H1 (cell line): ENCODE measurements at regions not wholly inside any gene's neighbourhood (a gene's known extent, or its start where the extent isn't known, plus 50 kb on each side); places are given as distances from the start of the nearest gene placed in this dataset.

Source experiments
- CTCF ChIA-PET: fragments of 300-600 bp; sonication (Branson Sonifier 250); formaldehyde crosslinking; loops from one replicate; lab custom pipeline; 2021; ENCODE audit not compliant: partially characterized antibody; lab: Charles Lee
- POLR2A ChIA-PET: fragments of 300-600 bp; sonication (Branson Sonifier 250); formaldehyde crosslinking; loops from one replicate; lab custom pipeline; 2021; ENCODE audit warnings: inconsistent platforms; ENCODE audit not compliant: partially characterized antibody; lab: Charles Lee
- DNase-seq, 2 experiments: peaks; one replicate each; pipeline versions ENCODE4 v3.0.0 to v3.0.0-alpha.2; 2010 to 2022; ENCODE audit warnings: low spot score in 2 of 2, low read depth in 1 of 2, mixed read lengths in 1 of 2
- FAIRE-seq: peaks from 2 replicates; lab custom pipeline; 2011; peaks lifted over from hg19 to GRCh38; lab: Jason Lieb, UNC
- H2AFZ ChIP-seq: 2 replicates; pipeline ENCODE4 v1.8.1; 2012; ENCODE audit warnings: low read length, inconsistent platforms
- H2AK5ac ChIP-seq: 2 replicates; pipeline ENCODE4 v1.6.1; 2013; ENCODE audit warnings: low read depth, low read length
- H2BK120ac ChIP-seq: replicated peaks from 2 replicates; pipeline ENCODE3; 2013; ENCODE audit warnings: low read depth, low read length, inconsistent platforms
- H2BK12ac ChIP-seq: 2 replicates; pipeline ENCODE4 v1.6.1; 2013; ENCODE audit warnings: low read depth, low read length
- H2BK15ac ChIP-seq: 2 replicates; pipeline ENCODE4 v1.6.1; 2013; ENCODE audit warnings: low read length
- H2BK20ac ChIP-seq: 2 replicates; pipeline ENCODE4 v1.6.1; 2013; ENCODE audit warnings: low read length
- H2BK5ac ChIP-seq: 2 replicates; pipeline ENCODE4 v1.6.1; 2013; ENCODE audit warnings: low read depth, low read length
- H3K14ac ChIP-seq: 2 replicates; pipeline ENCODE4 v1.6.1; 2013; ENCODE audit warnings: inconsistent platforms; ENCODE audit not compliant: insufficient read length
- H3K18ac ChIP-seq: 2 replicates; pipeline ENCODE4 v1.6.1; 2013; ENCODE audit warnings: low read length; ENCODE audit errors: extremely low read depth
- H3K23ac ChIP-seq: 2 replicates; pipeline ENCODE4 v1.6.1; 2013; ENCODE audit warnings: inconsistent platforms; ENCODE audit not compliant: insufficient read length
- H3K23me2 ChIP-seq: 2 replicates; pipeline ENCODE4 v1.6.1; 2013; ENCODE audit warnings: low read depth, low read length
- H3K27ac ChIP-seq: 2 replicates; pipeline ENCODE4 v1.6.1; 2011; ENCODE audit warnings: low read depth, low read length, inconsistent platforms
- H3K27me3 ChIP-seq, 4 experiments: replicated peaks in 1 of 4; 1 replicate in 1 of 4; 2 replicates in 3 of 4; pipeline versions ENCODE4 v1.6.1 to v1.8.1; 2011 to 2013; ENCODE audit warnings: low read length in 3 of 4, mild to moderate bottlenecking in 3 of 4, inconsistent platforms in 2 of 4, mixed read lengths in 2 of 4, moderate library complexity in 1 of 4; ENCODE audit not compliant: control insufficient read depth in 3 of 4, insufficient read depth in 3 of 4; ENCODE audit errors: extremely low read depth in 1 of 4
- H3K36me3 ChIP-seq, 4 experiments: 2 replicates each; pipeline versions ENCODE4 v1.6.1 to v1.8.1; 2011 to 2013; ENCODE audit warnings: mild to moderate bottlenecking in 4 of 4, low read length in 3 of 4, moderate library complexity in 2 of 4, control low read depth in 1 of 4, inconsistent platforms in 1 of 4; ENCODE audit not compliant: insufficient read depth in 4 of 4, control insufficient read depth in 2 of 4
- H3K4ac ChIP-seq: replicated peaks from 2 replicates; pipeline ENCODE3; 2013; ENCODE audit warnings: low read length, low read depth, mixed read lengths, inconsistent platforms; ENCODE audit not compliant: insufficient read length
- H3K4me1 ChIP-seq, 4 experiments: replicated peaks in 1 of 4; 1 replicate in 1 of 4; 2 replicates in 3 of 4; pipeline versions ENCODE4 v1.6.1 to v1.8.1; 2011 to 2013; ENCODE audit warnings: low read length in 3 of 4, inconsistent platforms in 2 of 4, mixed read lengths in 1 of 4; ENCODE audit not compliant: insufficient read depth in 4 of 4, control insufficient read depth in 3 of 4
- H3K4me2 ChIP-seq, 2 experiments: 2 replicates each; pipeline versions ENCODE4 v1.6.1 to v1.8.1; 2011 to 2013; ENCODE audit warnings: low read depth in 2 of 2, low read length in 2 of 2, control low read depth in 1 of 2, inconsistent platforms in 1 of 2, mild to moderate bottlenecking in 1 of 2; ENCODE audit not compliant: insufficient read depth in 1 of 2
- H3K4me3 ChIP-seq, 4 experiments: fragments of 200-600, 300-600 bp in 1 of 4; sonication (generic), shearing (Covaris generic), sonication (Bioruptor Twin) in 1 of 4; 2 replicates each; pipeline versions ENCODE4 v1.5.1 to v1.8.1; 2011 to 2016; ENCODE audit warnings: low read length in 4 of 4, low read depth in 3 of 4, control low read depth in 2 of 4, inconsistent platforms in 2 of 4, mild to moderate bottlenecking in 2 of 4, mixed read lengths in 1 of 4, moderate library complexity in 1 of 4; ENCODE audit not compliant: insufficient read depth in 2 of 4; ENCODE audit errors: extremely low read depth in 1 of 4
- H3K56ac ChIP-seq: replicated peaks from 2 replicates; pipeline ENCODE3; 2013; ENCODE audit warnings: low read depth, mild to moderate bottlenecking, mixed read lengths, low read length, inconsistent platforms; ENCODE audit not compliant: insufficient read length
- H3K79me1 ChIP-seq: 2 replicates; pipeline ENCODE4 v1.6.1; 2013; ENCODE audit warnings: low read depth, low read length, control low read depth
- H3K79me2 ChIP-seq, 2 experiments: 2 replicates each; pipeline versions ENCODE4 v1.6.1 to v1.8.1; 2012 to 2013; ENCODE audit warnings: low read length in 2 of 2, mild to moderate bottlenecking in 2 of 2, inconsistent platforms in 1 of 2; ENCODE audit not compliant: insufficient read depth in 2 of 2, control insufficient read depth in 1 of 2
- H3K9ac ChIP-seq, 4 experiments: replicated peaks in 1 of 4; 1 replicate in 1 of 4; 2 replicates in 3 of 4; pipeline versions ENCODE4 v1.6.1 to v1.8.1; 2011 to 2013; ENCODE audit warnings: low read depth in 3 of 4, low read length in 3 of 4, control low read depth in 2 of 4, mild to moderate bottlenecking in 2 of 4, moderate library complexity in 2 of 4, inconsistent platforms in 1 of 4; ENCODE audit errors: extremely low read depth in 1 of 4
- H3K9me3 ChIP-seq, 2 experiments: 2 replicates each; pipeline versions ENCODE4 v1.6.1 to v1.8.1; 2012 to 2013; ENCODE audit warnings: mild to moderate bottlenecking in 2 of 2, moderate library complexity in 2 of 2, control low read depth in 1 of 2, inconsistent platforms in 1 of 2, low read depth in 1 of 2, low read length in 1 of 2, mixed read lengths in 1 of 2; ENCODE audit not compliant: insufficient read depth in 2 of 2
- H4K20me1 ChIP-seq, 2 experiments: replicated peaks in 1 of 2; 2 replicates each; pipeline versions ENCODE3 to v1.8.1; 2011 to 2013; ENCODE audit warnings: inconsistent platforms in 2 of 2, low read length in 2 of 2, mild to moderate bottlenecking in 1 of 2; ENCODE audit not compliant: insufficient read depth in 2 of 2, control insufficient read depth in 1 of 2
- H4K5ac ChIP-seq: 2 replicates; pipeline ENCODE4 v1.6.1; 2013; ENCODE audit warnings: low read length, low read depth, mixed read lengths, inconsistent platforms; ENCODE audit not compliant: insufficient read length
- H4K8ac ChIP-seq: 2 replicates; pipeline ENCODE4 v1.8.0; 2013; ENCODE audit warnings: mild to moderate bottlenecking, moderate library complexity, low read length, inconsistent platforms; ENCODE audit not compliant: insufficient read depth; ENCODE audit errors: extremely low read depth
- H4K91ac ChIP-seq: replicated peaks from 2 replicates; pipeline ENCODE3; 2013; ENCODE audit warnings: low read length, mixed read lengths, inconsistent platforms; ENCODE audit not compliant: insufficient read length
- CBX8 ChIP-seq: fragments of 300-800, 300-1000 bp; sonication (generic); IDR thresholded peaks from 2 replicates; pipeline ENCODE4 v1.7.1; 2016; ENCODE audit warnings: low read depth, low read length, borderline replicate concordance
- CREB1 ChIP-seq: IDR thresholded peaks from 2 replicates; pipeline ENCODE4 v1.6.1; 2012; ENCODE audit warnings: inconsistent platforms
- EP300 ChIP-seq, 2 experiments: IDR thresholded peaks; 1 replicate in 1 of 2; 2 replicates in 1 of 2; pipeline ENCODE4 v1.6.1; 2011 to 2012; ENCODE audit warnings: low read depth in 2 of 2, low read length in 2 of 2, mild to moderate bottlenecking in 2 of 2, borderline replicate concordance in 1 of 2, inconsistent platforms in 1 of 2, moderate library complexity in 1 of 2
- FOSL1 ChIP-seq: IDR thresholded peaks from 2 replicates; pipeline ENCODE4 v1.6.1; 2011; ENCODE audit warnings: mild to moderate bottlenecking, low read depth, low read length, moderate library complexity; ENCODE audit not compliant: insufficient read depth
- GTF2F1 ChIP-seq: IDR thresholded peaks from 2 replicates; pipeline ENCODE4 v1.6.1; 2012; ENCODE audit warnings: low read depth, low read length, improper control_type of control experiment, borderline replicate concordance
- JUN ChIP-seq: IDR thresholded peaks from 2 replicates; pipeline ENCODE4 v1.6.1; 2011; ENCODE audit warnings: low read depth, mild to moderate bottlenecking, improper control_type of control experiment, low read length
- JUND ChIP-seq: IDR thresholded peaks from 2 replicates; pipeline ENCODE4 v1.6.1; 2011; ENCODE audit warnings: mild to moderate bottlenecking, improper control_type of control experiment, low read length
- KDM5A ChIP-seq: fragments of 200-600 bp; IDR thresholded peaks from 2 replicates; pipeline ENCODE4 v1.7.1; 2012; ENCODE audit warnings: mild to moderate bottlenecking, low read length, inconsistent platforms, mixed read lengths
- NANOG ChIP-seq: IDR thresholded peaks from 2 replicates; pipeline ENCODE4 v1.6.1; 2011; ENCODE audit warnings: low read length, low read depth, mild to moderate bottlenecking, inconsistent platforms; ENCODE audit not compliant: insufficient read depth, poor library complexity, severe bottlenecking
- POLR2A ChIP-seq, 2 experiments: IDR thresholded peaks; 1 replicate in 1 of 2; 2 replicates in 1 of 2; pipeline ENCODE4 v1.6.1; 2011; ENCODE audit warnings: low read depth in 2 of 2, low read length in 2 of 2, mild to moderate bottlenecking in 2 of 2; ENCODE audit errors: control extremely low read depth in 1 of 2
- RFX5 ChIP-seq: IDR thresholded peaks from 2 replicates; pipeline ENCODE4 v1.6.1; 2011; ENCODE audit warnings: low read depth, low read length, improper control_type of control experiment, borderline replicate concordance
- RNF2 ChIP-seq: fragments of 200-900, 300-1000 bp; sonication (generic); IDR thresholded peaks from 2 replicates; pipeline ENCODE4 v1.7.1; 2016; ENCODE audit warnings: borderline replicate concordance, low read depth, mild to moderate bottlenecking, antibody characterized with exemption, low read length; ENCODE audit not compliant: poor library complexity, severe bottlenecking; ENCODE audit errors: missing control alignments
- SIX5 ChIP-seq: IDR thresholded peaks from 2 replicates; pipeline ENCODE4 v1.6.1; 2011; ENCODE audit warnings: mild to moderate bottlenecking, low read depth, low read length
- SP4 ChIP-seq: IDR thresholded peaks from 2 replicates; pipeline ENCODE4 v1.6.1; 2012; ENCODE audit warnings: low read length, inconsistent platforms
- SUZ12 ChIP-seq: fragments of 200-600 bp; sonication (generic); IDR thresholded peaks from 2 replicates; pipeline ENCODE4 v1.6.1; 2012; ENCODE audit warnings: mild to moderate bottlenecking, inconsistent platforms, low read length, moderate library complexity, mixed read lengths
- WGBS, 2 experiments: shearing (Covaris generic) in 1 of 2; methylation state at CpG; one replicate each; pipeline versions ENCODE4 v1.1.6 to v1.1.7; 2013 to 2015; ENCODE audit warnings: low lambda C conversion rate in 2 of 2, mixed read lengths in 2 of 2, inconsistent platforms in 1 of 2, low coverage in 1 of 2, missing lambda C conversion rate in 1 of 2; ENCODE audit not compliant: insufficient replicate concordance in 2 of 2, insufficient coverage in 1 of 2, insufficient read length in 1 of 2; ENCODE audit errors: extremely low coverage in 1 of 2, missing lambda C conversion rate in 1 of 2; 5-methylcytosine and 5-hydroxymethylcytosine counted together

DNA sequence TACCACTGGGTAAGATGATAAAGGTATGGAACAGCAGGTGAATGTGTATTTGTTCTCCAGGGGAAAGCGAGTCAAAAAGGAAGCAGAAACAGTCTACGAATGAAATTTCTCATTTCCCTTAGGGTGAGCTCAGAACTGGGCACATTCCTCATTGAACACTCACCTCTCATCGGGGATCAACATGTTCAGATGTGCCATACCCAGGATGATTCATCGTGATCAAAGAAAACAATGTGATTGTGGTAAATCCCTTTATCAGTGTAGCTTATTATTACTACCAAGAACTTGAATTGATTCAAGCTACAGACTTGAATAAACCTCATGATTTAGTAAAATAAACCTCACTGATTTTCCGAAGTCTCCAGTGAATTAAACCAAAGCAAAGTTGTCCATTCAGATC lies 72.1 kb downstream of the GJD2 start:
- Histone ChIP-seq H4K5ac (no peak overlapping the region), H3K4ac (no peak overlapping the region), H3K56ac (no peak overlapping the region), H2AK5ac (no peak overlapping the region), H3K18ac (no peak overlapping the region), H3K27ac (no peak overlapping the region), H2BK120ac (no peak overlapping the region), H3K27me3 (no peaks in the 10 kb centered on the region), H2BK15ac (no peak overlapping the region), H3K23me2 (no peaks in the 10 kb centered on the region; the same call in 1 of the 2 replicates), H3K4me3 (no peak overlapping the region), H3K4me2 (no peak overlapping the region), H2AFZ (no peak overlapping the region), H3K23ac (no peak overlapping the region), H3K79me2 (no peaks in the 10 kb centered on the region), H2BK5ac (no peak overlapping the region), H2BK20ac (no peak overlapping the region), H3K36me3 (no peaks in the 10 kb centered on the region), H4K8ac (no peak overlapping the region), H4K20me1 (no peaks in the 10 kb centered on the region), H4K91ac (no peak overlapping the region), H3K14ac (no peak overlapping the region), H3K9ac (no peak overlapping the region), H3K9me3 (no peaks in the 10 kb centered on the region), H2BK12ac (no peak overlapping the region), H3K79me1 (no peaks in the 10 kb centered on the region), H3K4me1 (no peaks in the 10 kb centered on the region)
- CTCF ChIA-PET, result no interaction called here
- WGBS, 2 experiments, result 92% methylated on average over 5 of the region's 5 CpGs; no CpG with 5 or more reads in 1 of the 2 experiments
- no peak for DNase-seq
- POLR2A ChIA-PET, result interaction anchor here (0.8 kb wide), 1 partner anchor 287 kb away, joined by 3 read pairs; the partner anchor contains the start of gene AQR
- FAIRE-seq, result no peak
- TF ChIP-seq RNF2 (no peak), CBX8 (no peak), SP4 (no peak), RFX5 (no peak), SUZ12 (no peak), KDM5A (no peak), JUND (no peak), EP300 (IDR thresholded peaks at IDR 0.05; ENCODE audit: borderline replicate concordance in 1 of 2, low read depth in 2 of 2, low read length in 2 of 2) (no peak), SIX5 (no peak), JUN (no peak), POLR2A (IDR thresholded peaks at IDR 0.05; ENCODE audit: control extremely low read depth in 1 of 2, low read depth in 2 of 2, low read length in 2 of 2) (no peak), GTF2F1 (no peak), NANOG (no peak), FOSL1 (no peak), CREB1 (no peak)
